Prostate gland (tissue), 2 donors: ENCODE measurements at regions not wholly inside any gene's neighbourhood (a gene's known extent, or its start where the extent isn't known, plus 50 kb on each side); places are given as distances from the start of the nearest gene placed in this dataset.

Source experiments
- DNase-seq: peaks from one replicate; pipeline ENCODE4 v3.0.0-alpha.2; 2019; ENCODE audit warnings: low spot score
- H3K27ac ChIP-seq, 2 donors: fragments of 200-600 bp; sonication (generic); 2 replicates each; pipeline ENCODE4 v1.5.1; 2017 to 2019
- H3K27me3 ChIP-seq: fragments of 200-600 bp; sonication (generic); replicated peaks from 2 replicates; pipeline ENCODE4 v1.5.1; 2019; ENCODE audit not compliant: insufficient read depth
- H3K36me3 ChIP-seq, 2 donors: fragments of 200-600 bp; sonication (generic); 1 replicate in 1 of 2; 2 replicates in 1 of 2; pipeline versions ENCODE4 v1.5.1 to v1.8.1; 2017 to 2019
- H3K4me1 ChIP-seq: fragments of 200-600 bp; sonication (generic); replicated peaks from 2 replicates; pipeline ENCODE4 v1.5.1; 2019
- H3K4me3 ChIP-seq, 2 donors: fragments of 200-600 bp; sonication (generic); 2 replicates each; pipeline ENCODE4 v1.5.1; 2017 to 2019
- H3K9me3 ChIP-seq: fragments of 200-600 bp; sonication (generic); 2 replicates; pipeline ENCODE4 v1.5.1; 2017
- POLR2A ChIP-seq: fragments of 450-650 bp; IDR thresholded peaks from one replicate; pipeline ENCODE4 v1.6.1; 2016; ENCODE audit warnings: antibody characterized with exemption, mild to moderate bottlenecking
- POLR2AphosphoS5 ChIP-seq: sonication (generic); formaldehyde crosslinking; IDR thresholded peaks from one replicate; pipeline ENCODE4 v1.6.1; 2017; ENCODE audit warnings: antibody characterized with exemption
- WGBS: methylation state at CpG from one replicate; pipeline ENCODE4 v1.1.5; 2018; 5-methylcytosine and 5-hydroxymethylcytosine counted together
- intact Hi-C: fragments of 100-400 bp; cut with DNase I; formaldehyde crosslinking; loops from one replicate; pipeline ENCODE4 v1.14.2; 2022
- TF ChIP-seq, protein P1 (sequence below), 4 experiments: fragments of 200-600 bp in 2 of 4; fragments of 450-650 bp in 2 of 4; sonication (generic) in 2 of 4; IDR thresholded peaks; 1 replicate in 3 of 4; 2 replicates in 1 of 4; pipeline ENCODE4 v1.5.1; 2016 to 2019; ENCODE audit warnings: antibody characterized with exemption in 4 of 4, mild to moderate bottlenecking in 2 of 4, moderate library complexity in 2 of 4

DNA sequence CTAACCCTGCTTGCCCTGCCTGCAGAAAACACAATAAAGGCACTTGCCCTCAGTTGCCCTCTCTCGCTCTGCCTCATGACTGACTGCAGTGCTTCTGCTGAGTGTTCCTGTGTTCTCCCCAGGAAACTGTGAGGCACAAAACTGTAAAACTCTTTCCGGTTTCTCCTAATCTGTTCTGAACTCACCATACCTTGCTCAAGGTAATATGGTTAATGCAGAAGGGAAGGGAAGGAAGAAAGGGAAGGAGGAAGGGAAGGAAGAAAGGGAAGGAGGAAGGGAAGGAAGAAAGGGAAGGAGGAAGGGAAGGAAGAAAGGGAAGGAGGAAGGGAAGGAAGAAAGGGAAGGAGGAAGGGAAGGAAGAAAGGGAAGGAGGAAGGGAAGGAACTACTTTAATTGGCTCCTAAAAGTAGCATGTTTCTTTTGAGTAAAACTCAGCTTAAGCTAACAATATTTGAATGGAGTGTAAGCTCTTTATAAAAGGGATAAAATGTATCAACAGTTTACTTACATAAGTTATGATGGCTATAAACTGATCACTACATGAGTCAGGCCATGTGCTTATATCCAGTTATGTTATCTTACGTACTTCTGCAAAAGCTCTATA lies 334.0 kb upstream of the CLEC14A start:
- Histone ChIP-seq H3K4me3 (no peak overlapping the region), H3K4me1 (no peaks in the 10 kb centered on the region), H3K27me3 (no peaks in the 10 kb centered on the region), H3K36me3 (no peaks in the 10 kb centered on the region), H3K9me3 (no peaks in the 10 kb centered on the region), H3K27ac (no peak overlapping the region)
- TF ChIP-seq POLR2A, result no peak
- no peak for TF ChIP-seq POLR2AphosphoS5
- TF ChIP-seq, protein P1, sequence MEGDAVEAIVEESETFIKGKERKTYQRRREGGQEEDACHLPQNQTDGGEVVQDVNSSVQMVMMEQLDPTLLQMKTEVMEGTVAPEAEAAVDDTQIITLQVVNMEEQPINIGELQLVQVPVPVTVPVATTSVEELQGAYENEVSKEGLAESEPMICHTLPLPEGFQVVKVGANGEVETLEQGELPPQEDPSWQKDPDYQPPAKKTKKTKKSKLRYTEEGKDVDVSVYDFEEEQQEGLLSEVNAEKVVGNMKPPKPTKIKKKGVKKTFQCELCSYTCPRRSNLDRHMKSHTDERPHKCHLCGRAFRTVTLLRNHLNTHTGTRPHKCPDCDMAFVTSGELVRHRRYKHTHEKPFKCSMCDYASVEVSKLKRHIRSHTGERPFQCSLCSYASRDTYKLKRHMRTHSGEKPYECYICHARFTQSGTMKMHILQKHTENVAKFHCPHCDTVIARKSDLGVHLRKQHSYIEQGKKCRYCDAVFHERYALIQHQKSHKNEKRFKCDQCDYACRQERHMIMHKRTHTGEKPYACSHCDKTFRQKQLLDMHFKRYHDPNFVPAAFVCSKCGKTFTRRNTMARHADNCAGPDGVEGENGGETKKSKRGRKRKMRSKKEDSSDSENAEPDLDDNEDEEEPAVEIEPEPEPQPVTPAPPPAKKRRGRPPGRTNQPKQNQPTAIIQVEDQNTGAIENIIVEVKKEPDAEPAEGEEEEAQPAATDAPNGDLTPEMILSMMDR (IDR thresholded peaks at IDR 0.05), result no peak
- DNase-seq, result no peak
- 86% methylated on average over 3 of the region's 3 CpGs for WGBS
- intact Hi-C loops, result no loop called here

DNA sequence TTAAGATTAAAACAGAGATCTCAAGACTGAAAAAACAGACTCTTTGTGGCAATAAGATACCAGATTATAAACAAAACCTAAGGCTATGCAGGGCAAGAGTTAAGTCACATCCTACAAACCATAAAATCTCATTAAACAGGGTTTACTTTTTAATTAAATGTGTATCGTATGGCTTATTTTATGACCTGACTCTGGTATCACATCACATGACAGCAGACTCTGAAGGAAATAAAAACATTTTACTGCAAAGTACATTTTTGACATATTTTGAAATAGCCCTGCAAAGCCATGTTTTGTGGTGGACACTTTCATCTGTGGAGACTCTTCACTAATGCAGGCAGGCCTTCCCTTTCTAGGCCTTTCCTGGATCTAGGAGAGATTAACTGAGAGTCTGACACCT lies 327.6 kb upstream of the CLEC14A start:
- WGBS, result 40% methylated on average over 1 of the region's 1 CpG

DNA sequence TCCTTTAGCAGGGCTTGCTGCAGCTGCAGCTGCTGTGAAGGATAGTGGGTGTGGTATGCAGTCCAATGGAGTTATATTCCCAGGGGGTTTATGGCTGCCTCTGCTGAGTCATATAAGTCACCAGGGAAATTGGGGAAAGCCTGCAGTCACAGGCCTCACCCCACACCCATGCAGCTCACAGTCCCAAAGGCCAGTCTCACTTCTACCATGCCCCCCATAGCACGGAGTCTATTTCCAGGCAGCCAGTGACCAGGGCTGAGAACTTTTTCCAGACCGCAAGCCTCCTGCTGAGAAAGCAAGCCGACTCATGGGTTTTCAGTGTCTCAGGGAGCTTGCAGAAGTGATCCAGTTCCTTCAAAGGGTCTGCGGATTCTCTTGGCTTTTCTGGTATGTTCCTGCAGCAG lies 322.4 kb upstream of the CLEC14A start:
- TF ChIP-seq POLR2A (no peak), POLR2AphosphoS5 (no peak)
- TF ChIP-seq, protein P1 (IDR thresholded peaks at IDR 0.05), result no peak
- H3K27ac ChIP-seq, result no peak overlapping the region
- no peaks in the 10 kb centered on the region for H3K4me1 ChIP-seq
- no peaks in the 10 kb centered on the region for H3K9me3 ChIP-seq
- H3K4me3 ChIP-seq, result no peak overlapping the region
- WGBS, result 88% methylated on average over 4 of the region's 4 CpGs
- intact Hi-C loops, result no loop called here
- DNase-seq, result no peak
- no peaks in the 10 kb centered on the region for H3K36me3 ChIP-seq
- no peaks in the 10 kb centered on the region for H3K27me3 ChIP-seq

More for the DNA sequence above, 327.6 kb upstream of the CLEC14A start:
- intact Hi-C loops, result no loop called here
- DNase-seq, result no peak
- H3K27me3 ChIP-seq, result no peaks in the 10 kb centered on the region
- no peak overlapping the region for H3K4me3 ChIP-seq
- no peaks in the 10 kb centered on the region for H3K36me3 ChIP-seq
- no peaks in the 10 kb centered on the region for H3K9me3 ChIP-seq
- H3K4me1 ChIP-seq, result no peaks in the 10 kb centered on the region
- no peak for TF ChIP-seq POLR2AphosphoS5
- TF ChIP-seq, protein P1 (IDR thresholded peaks at IDR 0.05), result no peak
- H3K27ac ChIP-seq, result no peak overlapping the region

DNA sequence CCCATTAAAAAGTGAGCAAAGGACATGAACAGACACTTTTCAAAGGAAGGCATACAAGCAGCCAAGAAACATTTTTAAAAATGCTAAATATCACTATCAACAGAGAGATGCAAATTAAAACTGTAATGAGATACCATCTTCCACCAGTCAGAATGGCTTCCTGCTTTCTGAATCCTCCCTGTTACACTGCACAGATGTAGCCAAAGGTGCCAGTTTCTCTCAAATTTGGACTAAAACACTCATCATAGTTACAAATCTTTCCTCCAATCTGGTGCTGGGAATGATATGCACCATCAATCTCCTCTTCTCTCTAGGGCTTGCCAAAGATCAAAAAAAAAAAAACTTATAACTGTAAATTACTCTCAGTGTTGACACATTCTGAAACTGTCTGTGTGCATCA lies 311.8 kb upstream of the CLEC14A start:
- Histone ChIP-seq H3K36me3 (no peaks in the 10 kb centered on the region), H3K4me1 (no peaks in the 10 kb centered on the region), H3K9me3 (no peaks in the 10 kb centered on the region), H3K4me3 (no peak overlapping the region), H3K27ac (no peak overlapping the region), H3K27me3 (no peaks in the 10 kb centered on the region)
- DNase-seq, result no peak
- intact Hi-C loops, result no loop called here
- TF ChIP-seq, protein P1 (IDR thresholded peaks at IDR 0.05), result no peak
- TF ChIP-seq POLR2AphosphoS5 (no peak), POLR2A (no peak)

DNA sequence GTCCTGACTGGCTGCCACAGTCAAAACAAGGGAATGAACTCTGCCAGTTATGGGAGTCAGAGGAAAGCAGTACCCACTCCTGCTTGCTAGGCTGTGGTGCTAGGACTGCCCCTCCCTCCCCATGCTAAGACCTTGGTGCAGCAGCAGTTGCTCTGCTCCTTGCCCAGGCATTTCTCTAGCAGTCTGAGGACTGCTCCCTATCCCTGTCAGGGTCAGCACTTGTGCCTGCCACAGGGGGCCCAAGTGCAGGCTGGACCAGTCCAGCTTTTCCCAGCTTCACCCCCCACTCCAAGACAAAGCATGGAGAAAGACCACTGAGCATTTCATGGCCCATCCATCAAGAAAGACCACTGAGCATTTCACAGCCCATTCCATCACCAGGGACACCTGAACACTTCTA lies 305.8 kb upstream of the CLEC14A start:
- no peaks in the 10 kb centered on the region for H3K27me3 ChIP-seq
- TF ChIP-seq POLR2AphosphoS5, result no peak
- TF ChIP-seq, protein P1 (IDR thresholded peaks at IDR 0.05), result no peak
- TF ChIP-seq POLR2A, result no peak
- H3K4me1 ChIP-seq, result no peaks in the 10 kb centered on the region
- H3K9me3 ChIP-seq, result no peaks in the 10 kb centered on the region
- H3K27ac ChIP-seq, result no peak overlapping the region
- H3K4me3 ChIP-seq, result no peak overlapping the region
- no peak for DNase-seq
- intact Hi-C loops, result no loop called here
- H3K36me3 ChIP-seq, result no peaks in the 10 kb centered on the region
